Lower lobe of right lung (tissue), 2 donors: ENCODE measurements at regions not wholly inside any gene's neighbourhood (a gene's known extent, or its start where the extent isn't known, plus 50 kb on each side); places are given as distances from the start of the nearest gene placed in this dataset.

ENCODE experiments used
- ATAC-seq, 2 donors: fragments of 200-7000 bp; cut with Tn5 transposase; one replicate each; pipeline ENCODE4 v1.9.1; 2020 to 2022; ENCODE audit warnings: mild to moderate bottlenecking in 2 of 2, moderate library complexity in 2 of 2
- DNase-seq: peaks from one replicate; pipeline ENCODE4 v3.0.0-alpha.2; 2020
- H3K27ac ChIP-seq: fragments of 200-600 bp; one replicate; pipeline ENCODE4 v1.8.0; 2022
- H3K27me3 ChIP-seq: fragments of 200-600 bp; one replicate; pipeline ENCODE4 v1.8.0; 2022; ENCODE audit warnings: low read depth
- H3K36me3 ChIP-seq: fragments of 200-600 bp; one replicate; pipeline ENCODE4 v1.8.0; 2022; ENCODE audit warnings: mild to moderate bottlenecking
- H3K4me1 ChIP-seq: fragments of 200-600 bp; one replicate; pipeline ENCODE4 v1.8.0; 2022
- H3K4me3 ChIP-seq: fragments of 200-600 bp; one replicate; pipeline ENCODE4 v1.8.0; 2022; ENCODE audit warnings: mild to moderate bottlenecking
- H3K9me3 ChIP-seq: fragments of 200-600 bp; one replicate; pipeline ENCODE4 v1.8.0; 2022
- intact Hi-C: fragments of 100-400 bp; cut with DNase I; formaldehyde crosslinking; loops from one replicate; pipeline ENCODE4 v1.11.0; 2022
- TF ChIP-seq, protein P1 (sequence below): fragments of 200-600 bp; IDR thresholded peaks from one replicate; pipeline ENCODE4 v1.8.0; 2022; ENCODE audit warnings: antibody characterized with exemption, mild to moderate bottlenecking
- donor health status: DM: no; HTN: yes; CAD: no; lungs with severe emphysema.

DNA sequence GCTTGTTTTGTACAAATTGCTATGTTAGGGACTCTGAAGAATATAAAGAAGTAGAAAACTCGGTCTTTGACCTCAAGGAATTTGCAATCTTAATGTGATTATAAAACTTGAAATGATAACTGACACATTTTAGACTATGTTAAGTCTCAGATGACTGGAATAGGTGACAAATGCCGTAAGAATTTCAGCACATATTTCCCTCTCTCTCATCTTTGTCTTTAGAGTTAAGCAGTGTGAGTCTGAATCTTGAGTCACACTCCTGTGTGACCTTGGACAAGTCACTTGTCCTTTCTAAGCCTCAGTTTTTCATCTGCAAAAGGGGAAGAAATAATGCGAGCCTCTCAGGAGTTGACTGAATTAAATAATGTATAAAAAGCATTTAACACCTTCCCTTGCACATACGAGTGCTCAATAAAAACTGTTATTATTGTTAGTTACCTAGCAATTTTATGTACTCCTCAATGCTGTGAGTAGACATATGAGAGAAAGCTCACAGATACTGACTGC, 103.7 kb downstream of the DYRK2 start:
- no peaks in the 10 kb centered on the region for H3K27me3 ChIP-seq
- no peaks in the 10 kb centered on the region for H3K9me3 ChIP-seq
- H3K4me1 ChIP-seq: no peaks in the 10 kb centered on the region
- no peak overlapping the region for H3K4me3 ChIP-seq
- no peak overlapping the region for H3K27ac ChIP-seq
- intact Hi-C loops: no loop called here
- DNase-seq (no peak), ATAC-seq (no peak)
- no peaks in the 10 kb centered on the region for H3K36me3 ChIP-seq
- TF ChIP-seq, protein P1, sequence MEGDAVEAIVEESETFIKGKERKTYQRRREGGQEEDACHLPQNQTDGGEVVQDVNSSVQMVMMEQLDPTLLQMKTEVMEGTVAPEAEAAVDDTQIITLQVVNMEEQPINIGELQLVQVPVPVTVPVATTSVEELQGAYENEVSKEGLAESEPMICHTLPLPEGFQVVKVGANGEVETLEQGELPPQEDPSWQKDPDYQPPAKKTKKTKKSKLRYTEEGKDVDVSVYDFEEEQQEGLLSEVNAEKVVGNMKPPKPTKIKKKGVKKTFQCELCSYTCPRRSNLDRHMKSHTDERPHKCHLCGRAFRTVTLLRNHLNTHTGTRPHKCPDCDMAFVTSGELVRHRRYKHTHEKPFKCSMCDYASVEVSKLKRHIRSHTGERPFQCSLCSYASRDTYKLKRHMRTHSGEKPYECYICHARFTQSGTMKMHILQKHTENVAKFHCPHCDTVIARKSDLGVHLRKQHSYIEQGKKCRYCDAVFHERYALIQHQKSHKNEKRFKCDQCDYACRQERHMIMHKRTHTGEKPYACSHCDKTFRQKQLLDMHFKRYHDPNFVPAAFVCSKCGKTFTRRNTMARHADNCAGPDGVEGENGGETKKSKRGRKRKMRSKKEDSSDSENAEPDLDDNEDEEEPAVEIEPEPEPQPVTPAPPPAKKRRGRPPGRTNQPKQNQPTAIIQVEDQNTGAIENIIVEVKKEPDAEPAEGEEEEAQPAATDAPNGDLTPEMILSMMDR: no peak

DNA sequence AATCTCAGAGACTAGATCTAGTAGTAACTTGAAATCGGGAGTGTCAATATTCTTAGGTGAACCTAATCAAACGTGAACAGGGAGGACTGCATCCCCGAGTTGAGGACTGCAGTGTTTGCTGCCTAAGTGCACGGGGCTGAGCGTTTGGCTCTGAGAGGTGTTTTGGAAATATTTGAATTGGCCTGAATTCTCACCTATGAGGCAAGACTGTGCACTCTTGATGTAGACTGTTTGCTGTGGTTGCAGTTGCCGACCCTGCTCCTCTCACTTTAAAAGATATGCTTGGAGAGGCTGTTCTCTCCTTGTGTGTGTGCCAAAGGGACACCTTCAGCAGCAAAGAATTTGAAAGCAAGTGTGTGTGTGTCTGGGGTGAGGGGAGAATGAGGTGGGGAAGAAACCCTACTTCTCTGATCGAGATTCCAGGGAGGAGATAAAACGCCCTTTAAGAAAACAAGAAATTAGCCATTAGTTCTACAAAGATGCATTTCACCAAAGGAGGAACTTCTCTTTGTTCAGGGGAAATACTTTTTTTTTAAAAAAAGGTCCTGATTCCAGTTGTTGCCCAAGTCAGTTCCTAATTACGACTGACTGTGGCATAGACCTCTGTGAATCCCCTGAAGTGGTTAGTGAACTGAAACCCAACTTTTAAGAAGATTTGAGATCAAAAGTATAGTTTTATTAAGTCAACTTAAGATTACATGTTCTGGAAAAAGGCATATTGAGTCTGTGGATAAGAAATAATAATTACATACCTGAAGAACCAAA, 106.6 kb downstream of the DYRK2 start:
- intact Hi-C loops: no loop called here
- no peaks in the 10 kb centered on the region for H3K9me3 ChIP-seq
- no peaks in the 10 kb centered on the region for H3K27me3 ChIP-seq
- DNase-seq (no peak), ATAC-seq (peak; percentile 82 to 94)
- TF ChIP-seq, protein P1: no peak
- no peak overlapping the region for H3K27ac ChIP-seq
- H3K4me1 ChIP-seq: no peaks in the 10 kb centered on the region
- no peaks in the 10 kb centered on the region for H3K36me3 ChIP-seq
- H3K4me3 ChIP-seq: no peak overlapping the region

DNA sequence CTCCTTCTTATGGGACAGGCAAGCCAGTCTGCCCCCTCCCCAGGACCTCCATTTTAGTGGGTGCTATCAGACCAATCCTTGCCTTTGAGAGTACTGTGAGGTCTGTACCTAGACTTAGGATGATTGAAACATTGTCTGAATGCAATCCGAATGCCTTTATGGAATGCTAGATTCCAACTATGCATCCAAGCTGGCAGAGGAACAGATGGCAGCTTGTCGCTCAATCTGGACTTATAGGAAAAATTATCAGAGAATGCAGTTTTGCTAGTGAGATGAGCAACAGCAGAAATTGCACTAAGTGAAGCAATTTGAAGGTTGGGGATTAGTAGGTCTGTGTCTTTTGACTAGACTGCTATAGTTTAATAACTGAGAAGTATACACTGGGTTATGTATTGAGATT, 109.1 kb downstream of the DYRK2 start:
- no peak for ATAC-seq
- intact Hi-C loops: no loop called here
- TF ChIP-seq, protein P1: no peak
- Histone ChIP-seq H3K27me3 (no peaks in the 10 kb centered on the region), H3K36me3 (no peaks in the 10 kb centered on the region), H3K9me3 (no peaks in the 10 kb centered on the region), H3K4me3 (no peak overlapping the region), H3K27ac (no peak overlapping the region), H3K4me1 (no peaks in the 10 kb centered on the region)
- DNase-seq: no peak

DNA sequence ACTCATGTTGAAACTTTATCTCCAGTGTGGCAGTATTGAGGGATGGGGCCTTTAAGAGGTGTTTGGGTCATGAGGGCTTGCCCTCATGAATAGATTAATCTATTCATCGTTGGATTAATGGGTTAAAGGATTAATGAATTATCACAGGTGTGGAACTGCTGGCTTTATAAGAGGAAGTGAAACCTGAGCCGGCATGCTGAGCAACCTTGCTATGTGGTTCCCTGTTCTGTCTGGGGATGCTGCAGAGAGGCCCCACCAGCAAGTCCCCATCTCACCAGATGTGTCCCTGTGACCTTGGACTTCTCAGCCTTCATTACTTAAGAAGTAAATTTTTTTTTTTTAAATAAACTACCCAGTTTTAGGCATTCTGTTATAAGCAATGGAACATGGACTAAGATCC, 109.6 kb downstream of the DYRK2 start:
- Histone ChIP-seq H3K9me3 (no peaks in the 10 kb centered on the region), H3K27ac (no peak overlapping the region), H3K4me1 (no peaks in the 10 kb centered on the region), H3K4me3 (no peak overlapping the region), H3K27me3 (no peaks in the 10 kb centered on the region), H3K36me3 (no peaks in the 10 kb centered on the region)
- TF ChIP-seq, protein P1: no peak
- intact Hi-C loops: no loop called here
- ATAC-seq: no peak
- DNase-seq: no peak

DNA sequence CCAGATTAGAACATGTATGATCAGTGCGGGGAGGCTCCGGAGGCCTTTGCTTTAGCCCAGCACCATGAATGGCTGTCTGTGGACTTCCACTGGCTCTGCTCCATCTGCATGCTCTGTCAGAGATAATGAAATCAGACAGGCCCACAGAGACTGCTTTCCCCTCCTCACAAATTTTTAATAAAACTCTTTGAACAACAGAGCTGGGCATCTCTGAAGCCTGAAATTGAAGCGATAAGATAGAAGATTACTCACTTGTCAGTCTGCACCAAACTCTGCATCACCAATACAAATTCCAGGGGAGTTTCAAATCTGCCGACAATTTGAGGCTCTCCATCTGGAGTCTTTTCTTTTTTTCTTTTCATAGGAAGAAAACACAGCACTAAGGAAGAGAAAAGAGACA, 110.0 kb downstream of the DYRK2 start:
- intact Hi-C loops: no loop called here
- DNase-seq (no peak), ATAC-seq (no peak)
- H3K36me3 ChIP-seq: no peaks in the 10 kb centered on the region
- no peaks in the 10 kb centered on the region for H3K9me3 ChIP-seq
- no peak overlapping the region for H3K4me3 ChIP-seq
- H3K4me1 ChIP-seq: no peaks in the 10 kb centered on the region
- H3K27me3 ChIP-seq: no peaks in the 10 kb centered on the region
- no peak overlapping the region for H3K27ac ChIP-seq
- TF ChIP-seq, protein P1: no peak
